H1 (cell line): ENCODE measurements at regions not wholly inside any gene's neighbourhood (a gene's known extent, or its start where the extent isn't known, plus 50 kb on each side); places are given as distances from the start of the nearest gene placed in this dataset.
"Not testable (repeated sequence)": the region's sequence is repeated elsewhere in the genome, so short reads cannot be mapped to it uniquely, and the experiment has no call there.

Experiments used
- EGR1 ChIP-seq: IDR thresholded peaks from 2 replicates; pipeline ENCODE4 v1.6.1; 2011; ENCODE audit warnings: low read depth, low read length, borderline replicate concordance
- PHF8 ChIP-seq: fragments of 200-600 bp; sonication (generic); conservative IDR thresholded peaks from 2 replicates; pipeline ENCODE4 v1.7.1; 2012; ENCODE audit warnings: low read depth, mild to moderate bottlenecking, inconsistent platforms, low read length, moderate library complexity
- TEAD4 ChIP-seq: IDR thresholded peaks from 2 replicates; pipeline ENCODE4 v1.6.1; 2012; ENCODE audit warnings: low read depth, low read length, inconsistent platforms, mixed read lengths

- not testable (repeated sequence) for TF ChIP-seq EGR1, PHF8, TEAD4
These were observed 1850.5 kb downstream of the UQCRFS1 start for GRCh38 chr19:27362438-27362837.
